Liver (tissue), 3 donors: ENCODE measurements at regions not wholly inside any gene's neighbourhood (a gene's known extent, or its start where the extent isn't known, plus 50 kb on each side); places are given as distances from the start of the nearest gene placed in this dataset.

Experiments
- ATF3 ChIP-seq: IDR thresholded peaks from 2 replicates; pipeline ENCODE4 v1.6.1; 2016; ENCODE audit warnings: antibody characterized with exemption
- CTCF ChIP-seq: fragments of 150-350 bp; IDR thresholded peaks from 2 replicates; pipeline ENCODE4 v1.5.1; 2017; ENCODE audit warnings: improper control_type of control experiment, low read depth, low read length; ENCODE audit not compliant: missing input control
- donor health status: healthy.
- donor health status: healthy.

- TF ChIP-seq ATF3 (no peak), CTCF (no peak)
These were observed 308.9 kb upstream of the ANO3 start for GRCh38 chr11:26023057-26023456.
